ENCODE measurements at regions not wholly inside any gene's neighbourhood (a gene's known extent, or its start where the extent isn't known, plus 50 kb on each side); places are given as distances from the start of the nearest gene placed in this dataset.

DNA sequence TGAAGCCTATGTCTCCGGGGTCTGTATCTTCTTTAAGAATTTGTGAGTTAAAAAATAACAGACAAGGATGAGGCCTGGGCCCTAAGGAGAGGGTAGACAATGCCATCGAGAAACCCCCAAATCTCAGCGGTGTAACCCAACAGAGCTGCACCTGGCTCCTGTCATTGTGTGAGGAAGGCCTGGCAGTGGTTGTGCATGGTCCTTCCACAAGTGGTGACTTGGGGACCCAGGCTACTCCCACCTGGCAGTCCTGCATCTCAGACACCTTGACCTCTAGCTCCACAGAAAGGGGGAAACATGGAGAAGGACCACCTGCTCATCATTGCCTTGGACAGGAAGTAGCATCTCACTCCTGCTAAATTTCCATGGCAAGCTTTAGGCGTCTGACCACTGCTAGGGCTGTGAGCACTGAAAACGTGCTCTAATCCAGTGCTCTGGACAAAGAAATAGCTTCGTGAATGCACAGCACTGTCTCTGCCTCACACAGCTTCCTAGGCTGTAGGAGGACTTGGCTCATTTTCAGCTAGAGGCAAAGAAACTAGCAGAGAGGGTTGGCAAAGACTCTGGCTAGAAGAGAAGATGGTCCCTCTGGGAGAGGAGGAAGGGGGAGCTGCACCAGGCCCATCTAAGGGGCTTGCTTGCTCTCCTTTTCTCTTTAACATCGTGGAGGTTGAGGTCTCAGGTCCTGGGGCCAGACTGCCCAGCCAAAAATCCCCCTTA is 273.9 kb upstream of the ZMIZ1 start:
- no peak for DNase-seq

DNA sequence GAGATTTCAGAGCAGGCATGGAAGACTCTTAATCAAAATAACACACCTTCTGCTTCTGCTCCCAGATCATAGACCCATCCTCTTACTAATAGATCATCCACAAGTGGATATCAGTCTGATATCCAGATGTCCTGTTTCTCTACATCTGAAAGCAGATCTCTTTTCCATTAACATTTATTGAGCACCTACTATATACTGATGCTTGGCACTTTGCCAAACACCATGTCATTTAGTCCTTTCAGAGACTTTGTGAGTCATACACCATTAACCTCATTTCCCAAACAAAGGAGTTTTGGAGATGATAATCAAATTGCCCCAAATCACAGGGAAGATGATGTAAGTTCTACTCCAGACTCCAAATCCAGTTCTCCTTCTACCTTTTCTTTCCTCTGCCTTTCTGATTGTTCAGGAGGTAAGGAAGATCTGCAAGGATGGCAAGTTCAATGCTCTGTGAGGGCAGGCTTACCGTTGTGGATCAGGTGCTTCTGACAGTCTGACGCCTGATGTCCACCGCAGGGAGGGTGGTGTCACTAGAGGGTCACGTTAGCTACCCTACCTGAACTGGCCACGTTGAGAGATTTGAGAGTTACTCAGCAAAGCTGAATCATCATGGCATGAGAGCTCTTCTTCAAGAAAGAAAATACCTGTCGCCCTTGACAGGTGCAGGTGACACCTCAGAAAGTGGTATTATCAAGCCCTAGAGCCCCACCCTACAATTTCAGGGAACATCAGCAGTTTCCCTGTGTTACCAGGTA is 269.6 kb upstream of the ZMIZ1 start:
- no peak for DNase-seq

DNA sequence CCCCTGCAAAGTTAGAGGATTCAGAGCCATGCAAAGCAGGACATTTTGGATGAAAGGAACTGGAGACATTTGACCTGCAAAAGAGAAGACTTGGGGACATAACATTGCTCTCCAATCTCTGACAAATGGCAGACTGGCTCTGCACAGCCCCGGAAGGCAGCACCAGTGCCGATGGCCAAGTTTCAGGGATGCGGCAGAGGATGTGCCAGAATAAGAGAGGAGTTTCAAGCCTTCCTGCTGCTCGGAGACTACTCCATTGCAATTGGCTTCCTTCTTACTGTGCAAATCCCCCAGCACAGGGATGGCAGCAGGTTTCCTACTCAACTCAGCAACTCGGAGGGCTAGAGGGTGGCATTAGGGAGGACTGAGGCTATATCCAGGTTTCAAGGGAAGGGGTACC is 268.8 kb upstream of the ZMIZ1 start:
- no peak for DNase-seq

DNA sequence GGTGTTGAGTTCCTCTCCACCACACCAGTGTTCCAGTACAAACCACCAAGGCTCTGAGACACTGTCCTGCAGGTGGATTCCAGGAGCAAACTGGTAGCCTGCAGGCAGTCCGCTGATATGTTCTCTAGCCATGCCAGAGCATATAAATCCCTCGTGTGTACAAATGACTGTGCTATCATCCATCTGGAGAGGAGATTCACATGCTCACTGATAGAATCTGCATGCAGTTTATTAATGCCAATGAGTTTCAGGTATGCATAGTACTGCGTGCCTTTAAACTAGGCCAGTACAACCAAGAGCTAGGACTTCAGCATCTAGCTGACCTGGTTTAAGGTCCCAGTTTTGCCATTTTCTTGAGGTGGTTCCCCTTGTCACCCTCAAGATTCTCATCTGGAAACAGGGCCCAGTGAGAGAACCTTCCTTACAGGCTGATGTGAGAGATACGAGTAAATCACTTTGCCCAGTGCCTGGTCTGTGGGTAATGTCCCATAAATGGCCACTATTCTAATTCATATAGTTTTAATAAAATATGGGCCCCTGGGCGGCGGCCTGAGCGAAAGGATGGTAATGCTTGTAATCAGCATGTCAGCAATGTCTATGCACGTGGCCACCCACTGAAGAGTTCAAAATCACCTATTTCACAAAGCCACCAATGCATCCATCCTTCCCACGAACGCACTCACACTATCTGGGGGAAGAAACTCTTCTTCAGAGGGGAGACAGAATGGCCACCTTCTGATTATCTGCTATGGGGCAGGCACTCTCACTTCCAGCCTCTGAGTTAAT is 268.0 kb upstream of the ZMIZ1 start:
- no peak for DNase-seq

DNA sequence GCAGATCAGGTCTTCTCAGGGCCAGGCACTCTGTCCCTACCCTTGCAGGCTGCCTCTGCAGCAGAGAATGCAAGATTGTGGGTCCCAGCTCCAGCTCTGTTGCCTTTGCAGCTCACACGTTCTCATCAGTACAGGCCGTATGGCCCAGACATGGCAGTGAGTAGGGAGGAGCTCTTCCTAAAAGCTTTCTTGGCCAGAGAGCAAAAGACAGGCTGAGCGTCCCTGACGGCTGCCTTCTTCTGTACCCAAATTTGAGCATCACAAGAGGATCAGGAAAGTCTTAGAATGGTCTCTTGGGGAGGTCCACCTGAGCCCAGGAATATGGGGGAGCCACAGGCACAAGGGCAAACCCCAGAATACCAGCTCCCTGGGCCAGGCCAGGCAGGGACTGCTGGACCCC is 266.3 kb upstream of the ZMIZ1 start:
- DNase-seq: no peak

DNA sequence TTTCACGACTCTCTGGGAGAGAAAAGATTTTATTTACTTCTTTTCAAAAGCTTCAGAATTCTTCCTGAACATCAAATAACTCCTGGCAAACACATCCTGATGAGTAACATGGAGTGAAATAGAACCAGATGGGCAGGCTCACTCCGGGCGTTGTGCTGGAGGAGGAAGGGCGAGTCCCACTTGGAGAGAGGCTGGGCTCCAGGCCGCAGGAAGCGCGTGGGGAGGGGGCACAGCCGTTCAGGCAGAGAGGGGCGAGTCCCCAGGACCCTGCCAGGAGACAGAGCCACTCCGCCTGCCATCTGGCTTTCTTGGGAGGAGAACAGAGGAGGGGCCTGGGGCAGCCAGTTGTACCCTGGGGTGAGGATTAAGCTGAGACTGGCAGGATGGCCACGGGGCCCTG is 265.9 kb upstream of the ZMIZ1 start:
- no peak for DNase-seq

DNA sequence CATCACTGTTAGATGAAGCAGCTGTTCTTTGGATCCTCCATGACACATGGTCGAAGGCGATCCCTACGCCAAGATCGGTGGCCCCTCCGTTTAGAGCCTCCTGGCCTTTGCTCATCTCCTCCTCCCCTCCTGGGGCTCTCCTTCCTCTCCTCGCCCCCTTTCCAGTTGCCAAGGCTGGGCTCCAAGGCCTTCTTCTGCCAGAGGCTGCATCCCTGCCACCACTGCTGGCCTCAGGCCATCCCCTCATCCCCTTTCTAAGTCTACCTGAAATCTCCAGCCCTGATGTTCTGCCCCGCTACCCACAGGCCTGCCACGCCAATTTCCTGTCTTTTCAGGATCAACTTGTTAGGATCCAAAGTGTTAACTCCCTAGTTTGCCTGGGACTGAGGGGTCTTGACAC is 265.1 kb upstream of the ZMIZ1 start:
- no peak for DNase-seq

DNA sequence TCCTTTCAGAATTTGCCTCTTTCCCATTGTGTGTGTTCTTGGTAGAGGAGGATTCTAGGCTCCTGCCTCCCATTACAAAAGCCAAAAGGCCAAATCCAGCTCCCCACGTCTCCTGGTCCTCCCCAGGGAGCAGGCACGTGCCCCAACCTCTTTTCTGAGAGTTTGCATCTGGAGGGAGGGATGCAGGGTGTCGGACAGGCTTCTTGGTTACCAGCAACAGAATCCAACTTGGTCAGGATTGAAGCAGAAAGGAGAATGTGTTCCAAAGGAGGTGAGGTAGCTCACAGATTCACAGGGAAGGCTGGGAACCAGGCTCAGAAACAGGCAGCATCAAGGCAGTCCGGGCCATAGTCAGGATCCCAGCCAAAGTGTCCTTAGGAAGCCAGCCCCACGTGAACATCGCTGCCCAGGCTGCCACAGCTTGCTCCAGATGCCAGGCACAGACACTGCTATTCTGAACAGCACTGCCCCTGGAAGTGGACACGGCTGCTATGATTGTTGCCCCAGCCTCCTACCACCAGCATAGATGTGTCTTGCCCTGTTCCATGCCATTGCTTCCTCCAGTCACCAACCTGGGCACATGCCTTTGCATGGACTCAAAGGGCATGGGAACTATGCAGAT is 264.2 kb upstream of the ZMIZ1 start:
- DNase-seq: no peak

DNA sequence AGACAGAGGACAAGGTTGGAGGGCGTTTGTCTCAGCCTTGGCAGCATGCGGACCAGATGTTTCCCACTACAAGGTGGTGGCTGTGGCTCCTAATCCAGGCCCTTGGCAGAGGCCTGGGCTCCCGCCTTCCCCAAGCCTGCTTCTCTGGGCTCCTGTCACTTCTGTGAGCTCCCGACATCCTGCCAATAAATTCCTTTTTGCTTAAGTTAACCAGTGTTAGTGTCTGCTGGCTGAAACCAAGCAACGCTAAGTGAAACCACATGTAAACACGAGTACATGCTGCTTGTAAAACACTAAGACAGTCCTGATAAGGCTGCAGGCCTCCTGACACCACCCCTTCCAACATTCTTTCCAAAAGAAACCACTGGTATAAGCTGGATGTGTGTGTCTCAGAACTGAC is 263.6 kb upstream of the ZMIZ1 start:
- no peak for DNase-seq

DNA sequence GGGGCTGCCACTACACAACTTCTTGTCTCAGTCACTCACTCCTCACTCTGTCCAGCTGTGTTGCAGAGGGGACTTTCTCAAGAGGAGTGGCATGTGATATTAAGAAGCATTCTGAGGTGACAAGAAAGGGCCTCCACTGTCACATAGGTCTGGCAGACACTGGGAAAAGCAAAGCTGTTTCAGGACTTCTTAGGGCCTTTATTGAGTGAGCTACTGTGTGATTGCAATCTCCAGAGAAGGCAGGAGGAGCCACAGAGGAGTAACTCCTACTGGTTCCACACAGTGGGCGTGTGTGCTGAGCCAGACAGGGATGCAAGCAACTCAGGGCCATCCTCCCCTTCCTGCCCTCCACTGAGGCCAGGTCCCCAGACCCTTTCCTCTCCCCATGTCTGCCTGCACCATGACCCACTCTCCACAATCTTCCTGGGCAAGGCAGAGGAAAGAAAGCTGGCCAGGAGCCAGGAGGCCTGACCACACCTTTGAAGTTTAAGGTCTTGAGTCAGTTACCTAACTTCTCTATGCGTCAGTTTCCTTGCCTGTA is 262.0 kb upstream of the ZMIZ1 start:
- DNase-seq: no peak

DNA sequence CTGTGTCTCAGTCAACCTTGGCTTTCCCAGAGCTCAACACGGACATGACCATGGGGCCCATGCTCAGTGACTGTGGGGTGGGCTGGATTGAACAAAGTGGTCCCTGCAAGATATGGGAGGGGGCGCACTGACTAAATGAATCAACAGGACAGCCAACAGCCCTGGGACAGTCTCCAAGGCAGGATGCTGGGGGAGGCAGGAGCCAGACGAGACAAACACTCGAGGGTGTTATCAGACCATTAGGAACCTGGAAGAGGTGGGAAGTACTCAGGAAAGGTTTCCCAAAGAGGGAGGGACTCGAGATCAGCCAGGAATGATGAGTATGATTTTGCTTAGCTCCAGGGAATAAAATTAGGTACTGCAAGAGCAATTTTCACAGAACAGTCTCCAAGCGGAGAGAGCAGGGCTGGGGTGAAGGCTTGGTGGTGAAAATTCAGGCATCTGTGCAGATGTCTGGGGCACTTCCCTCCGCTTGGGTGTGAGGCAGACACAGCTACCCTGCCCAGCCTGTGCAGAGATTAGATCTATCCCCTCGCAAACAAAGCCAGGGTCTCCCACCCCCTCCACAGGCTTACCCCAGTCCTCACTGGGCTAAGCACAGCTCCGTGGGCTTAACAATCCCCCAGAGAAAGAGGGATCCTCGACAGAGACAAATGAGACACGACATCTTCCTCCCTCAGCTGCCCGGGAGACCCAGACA is 261.1 kb upstream of the ZMIZ1 start:
- no peak for DNase-seq

DNA sequence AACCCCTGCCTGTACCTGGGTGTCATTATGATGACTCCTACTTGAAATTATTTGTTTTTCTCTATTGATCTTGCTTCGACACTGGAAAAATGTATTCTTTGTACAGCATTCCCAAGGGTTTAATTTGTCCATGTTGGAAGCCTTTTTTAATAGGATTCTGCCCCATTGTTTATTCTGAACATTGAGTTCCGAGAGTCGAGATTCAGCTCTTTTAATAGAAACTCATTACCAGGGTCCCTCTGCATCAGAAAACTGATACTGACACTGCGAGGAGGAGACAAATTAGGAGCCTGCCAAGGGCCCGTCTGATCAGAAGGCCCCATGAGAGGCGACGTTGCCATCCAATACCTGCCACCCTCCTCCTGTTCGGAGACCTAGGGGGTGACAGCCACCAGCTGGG is 260.5 kb upstream of the ZMIZ1 start:
- DNase-seq: no peak

DNA sequence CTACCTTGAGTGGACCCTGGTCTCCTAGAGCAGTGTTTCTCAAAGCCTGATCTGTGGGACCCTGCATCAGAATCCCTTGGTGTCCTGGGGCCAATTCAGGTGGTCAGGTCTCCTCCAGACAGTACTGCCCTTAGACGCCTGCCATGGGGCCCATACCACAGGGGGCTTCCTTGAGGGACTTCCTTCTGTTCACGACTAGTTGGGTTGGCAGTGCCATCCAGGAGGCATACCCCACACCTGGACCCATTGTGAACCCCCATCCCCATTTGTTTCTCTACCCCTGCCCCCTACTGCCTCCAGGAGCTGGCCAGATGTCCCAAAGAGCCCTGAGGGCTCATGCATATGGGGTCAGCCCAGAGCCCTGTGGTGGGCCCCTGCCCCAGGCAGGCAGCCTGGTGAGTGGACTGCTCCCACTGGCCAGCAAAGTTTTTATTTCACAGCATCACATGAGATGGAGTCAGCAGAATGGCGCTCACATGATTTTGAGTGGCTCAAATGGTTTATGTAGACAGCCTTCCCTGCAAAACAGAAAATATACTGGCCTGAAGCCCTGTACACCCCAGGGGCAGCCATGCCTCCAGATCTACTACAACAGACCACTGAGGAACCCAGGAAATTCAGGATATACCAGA is 259.9 kb upstream of the ZMIZ1 start:
- DNase-seq: no peak

DNA sequence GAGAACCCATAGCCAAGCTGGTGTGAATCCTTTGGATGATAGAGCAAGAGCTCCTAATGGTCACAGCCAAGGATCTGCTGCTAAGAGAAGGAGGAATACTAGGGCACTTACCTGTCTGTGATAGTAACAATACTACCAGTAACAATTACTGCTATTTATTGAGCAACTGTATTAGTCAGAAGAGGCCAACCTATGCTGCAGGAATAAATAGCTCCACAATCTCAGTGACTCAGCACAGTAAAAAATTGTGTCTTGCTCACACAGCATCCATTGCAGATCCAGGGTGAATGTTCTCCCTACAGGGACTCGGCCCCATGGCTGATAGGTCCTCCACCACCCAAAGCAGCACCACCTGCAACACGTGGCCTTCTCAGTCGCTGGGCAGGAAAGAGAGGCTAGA is 257.6 kb upstream of the ZMIZ1 start:
- DNase-seq: no peak

DNA sequence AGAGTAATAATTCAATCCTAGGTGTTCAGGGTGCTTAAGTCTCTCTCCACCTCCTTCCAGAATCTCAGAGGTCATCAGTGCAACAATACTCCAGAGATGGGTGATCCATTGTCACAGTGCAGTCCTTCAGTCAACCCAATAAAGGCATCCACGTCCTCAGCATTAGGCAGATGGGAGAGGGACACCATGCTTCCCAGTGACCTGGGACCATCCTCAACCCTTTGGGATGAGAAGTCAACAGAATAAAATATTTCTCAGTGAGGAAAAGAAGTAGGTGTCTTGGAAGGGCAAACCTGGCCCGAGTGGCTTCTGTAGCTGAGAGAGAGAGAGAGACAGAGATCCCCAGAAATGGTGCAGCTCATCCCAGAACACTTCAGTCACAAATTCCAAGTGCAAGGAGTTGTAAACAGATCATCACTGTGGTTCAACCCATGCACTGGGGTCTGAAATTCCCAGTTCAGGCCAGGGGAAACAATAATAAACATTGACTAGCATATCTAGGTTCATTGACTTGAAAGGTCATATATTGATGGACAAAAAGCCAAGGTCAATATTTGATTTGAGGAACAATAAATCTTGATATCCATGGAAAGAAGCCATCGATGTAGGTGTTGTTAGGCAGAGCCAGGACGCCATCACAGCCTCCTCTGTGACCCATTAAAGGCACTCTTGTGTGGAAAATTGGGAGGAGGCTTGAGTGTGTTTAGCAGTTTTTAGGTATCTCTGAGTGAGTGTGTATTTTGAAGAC is 256.0 kb upstream of the ZMIZ1 start:
- DNase-seq: no peak

DNA sequence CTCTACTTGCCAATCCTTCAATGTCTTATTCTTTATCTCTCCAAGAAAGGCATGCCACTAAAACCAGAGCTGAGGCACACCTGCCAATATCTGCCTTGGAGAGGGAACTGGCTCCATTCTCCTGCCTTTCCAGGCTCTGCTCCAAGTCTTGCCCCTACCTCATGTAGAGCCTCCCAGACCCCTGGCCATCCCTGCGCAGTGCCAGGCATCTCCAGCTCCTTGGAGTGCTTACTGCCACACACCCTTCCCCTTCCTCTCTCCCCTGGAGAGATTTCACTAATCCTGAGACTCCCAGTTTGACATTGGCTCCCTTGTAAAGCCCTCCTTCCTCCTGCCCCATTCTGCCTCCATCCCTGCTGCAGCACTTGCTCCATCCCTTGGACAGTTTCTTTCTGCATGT is 255.2 kb upstream of the ZMIZ1 start:
- DNase-seq: no peak

DNA sequence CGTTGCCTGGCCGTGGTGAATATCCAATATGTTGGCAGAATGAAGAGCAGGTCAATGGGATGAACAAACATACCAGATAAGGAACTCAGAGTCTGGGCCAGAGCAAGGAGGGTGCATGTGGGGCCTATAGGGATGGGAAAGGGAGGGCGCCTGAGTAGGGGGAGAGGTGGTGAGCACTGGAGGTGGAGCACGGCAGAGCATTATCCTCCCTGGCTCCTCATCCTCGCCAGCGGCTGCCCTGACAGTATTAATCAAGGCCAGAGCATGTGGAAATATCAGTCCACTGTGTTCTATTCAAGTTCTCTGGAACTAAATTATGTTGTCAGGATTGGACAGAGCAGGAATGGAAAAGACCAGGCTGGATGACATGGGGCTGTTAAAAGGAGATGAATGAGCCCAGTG is 254.8 kb upstream of the ZMIZ1 start:
- DNase-seq: no peak

DNA sequence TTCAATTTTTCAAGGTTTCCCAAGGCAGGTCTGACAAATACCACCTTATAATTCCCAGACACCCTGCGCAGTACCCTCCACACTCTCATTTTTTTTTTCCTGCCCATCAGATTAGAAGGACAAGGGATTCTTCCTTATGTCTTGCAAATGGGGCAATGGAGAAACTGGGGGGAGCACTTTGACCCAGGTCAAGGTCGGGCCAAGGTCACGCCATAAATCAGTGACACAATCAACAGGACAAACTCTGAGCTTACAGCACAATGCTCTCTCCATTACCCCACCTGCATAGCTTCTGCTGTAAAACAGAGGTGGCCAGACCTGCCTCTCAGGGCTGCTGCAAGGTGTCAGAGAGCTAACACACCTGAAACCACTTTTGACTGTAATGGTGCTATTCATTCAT is 254.4 kb upstream of the ZMIZ1 start:
- no peak for DNase-seq

DNA sequence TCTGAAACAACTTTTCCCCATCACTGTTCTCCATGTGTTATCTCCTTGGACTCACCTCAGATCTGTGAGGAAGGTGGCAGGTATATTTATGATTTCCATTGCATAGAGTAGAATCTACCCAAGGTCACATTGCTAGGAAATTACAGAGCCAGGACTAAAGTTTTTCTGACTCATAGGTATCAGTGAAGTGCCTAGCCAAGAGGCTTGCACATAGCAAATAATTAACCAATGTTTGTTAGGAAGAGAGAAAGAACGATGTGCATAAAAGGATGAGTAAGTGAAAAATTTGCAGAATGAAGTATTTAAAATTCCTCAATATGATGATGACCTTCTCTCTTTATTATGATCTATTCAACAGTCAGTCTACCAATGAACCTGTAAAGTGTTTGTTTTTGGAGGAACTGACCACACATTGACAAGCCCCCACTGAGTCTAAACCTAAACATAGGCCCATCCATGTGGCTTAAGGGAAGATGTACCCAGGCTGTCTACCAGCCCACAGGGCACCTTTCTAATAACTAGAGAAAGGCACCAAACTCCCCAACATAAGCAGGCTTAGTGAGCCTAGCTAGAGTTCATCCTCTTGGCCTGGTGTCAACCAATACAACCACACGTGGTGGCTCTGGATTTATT is 252.9 kb upstream of the ZMIZ1 start:
- no peak for DNase-seq

DNA sequence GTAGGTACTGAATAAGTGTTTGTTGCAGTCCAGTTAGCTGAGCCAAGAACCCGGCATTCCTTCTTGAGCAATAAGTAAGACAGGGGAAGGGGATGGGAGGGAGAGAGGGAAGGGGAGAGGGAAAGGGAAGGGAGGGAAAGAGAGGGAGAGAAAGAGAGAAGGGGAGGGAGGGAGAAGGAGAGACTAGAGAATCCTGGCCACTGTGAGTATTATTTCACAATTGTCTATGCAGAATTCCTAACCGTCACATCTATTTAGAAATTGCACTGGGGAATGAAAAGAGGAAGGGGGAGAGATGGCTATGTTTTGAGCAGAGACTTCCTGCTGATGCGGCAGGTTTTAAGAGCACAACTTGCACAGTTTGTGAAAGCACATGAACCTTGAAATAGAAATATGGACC is 251.4 kb upstream of the ZMIZ1 start:
- DNase-seq: peak; percentile 61

DNA sequence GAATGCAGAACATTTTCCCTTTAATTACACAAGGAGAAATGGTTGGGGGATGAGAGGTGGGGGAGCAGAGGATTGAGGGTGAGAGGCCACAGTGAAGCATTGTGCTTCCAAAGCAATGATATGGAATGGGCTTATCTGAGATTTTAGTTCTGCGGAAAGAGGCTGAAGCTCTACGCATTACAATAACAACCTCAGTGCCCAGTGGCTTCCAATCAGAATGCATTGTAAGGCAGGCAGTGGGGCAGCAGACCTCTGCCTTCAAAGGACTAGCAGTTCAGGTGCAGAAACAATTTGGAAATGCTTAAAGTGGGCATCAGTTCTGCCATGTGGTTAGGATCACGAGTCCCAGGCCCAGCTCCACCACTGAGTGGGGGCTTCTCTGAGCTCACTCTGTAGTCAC is 251.0 kb upstream of the ZMIZ1 start:
- DNase-seq: no peak
